IMR-90 (cell line): ENCODE measurements at regions not wholly inside any gene's neighbourhood (a gene's known extent, or its start where the extent isn't known, plus 50 kb on each side); places are given as distances from the start of the nearest gene placed in this dataset.

Source experiments
- ATAC-seq: fragments of 200-7000 bp; cut with Tn5 transposase; 2 replicates; pipeline ENCODE4 v1.9.1; 2020; ENCODE audit warnings: low read depth, mild to moderate bottlenecking, moderate library complexity
- BruUV-seq: library from RNA; stranded (reverse); fragments of 400-500 nt; replicated peaks from 2 replicates; lab custom pipeline; 2021; lab: Mats Ljungman, UMichigan
- CTCF ChIA-PET: fragments of 300-600 bp; formaldehyde crosslinking; extraction: SDS; loops from one replicate; lab custom pipeline; 2021; ENCODE audit warnings: antibody characterized with exemption; lab: Yijun Ruan, JAX
- POLR2A ChIA-PET: fragments of 300-600 bp; sonication (Branson Sonifier 250); formaldehyde crosslinking; loops from one replicate; lab custom pipeline; 2022; ENCODE audit warnings: antibody characterized with exemption; ENCODE audit not compliant: unreplicated experiment; lab: Charles Lee
- DNase-seq: peaks from one replicate; pipeline ENCODE4 v3.0.0; 2013
- H2AFZ ChIP-seq: replicated peaks from 2 replicates; pipeline ENCODE3; 2013; ENCODE audit warnings: low read length, mild to moderate bottlenecking; ENCODE audit not compliant: poor library complexity
- H2AK5ac ChIP-seq: 2 replicates; pipeline ENCODE4 v1.6.1; 2013; ENCODE audit warnings: low read depth, low read length, inconsistent platforms
- H2AK9ac ChIP-seq: replicated peaks from 2 replicates; pipeline ENCODE3; 2013; ENCODE audit warnings: mild to moderate bottlenecking, low read depth, low read length, moderate library complexity; ENCODE audit not compliant: poor library complexity
- H2BK120ac ChIP-seq: 2 replicates; pipeline ENCODE4 v1.6.1; 2013; ENCODE audit warnings: low read depth, low read length, inconsistent platforms
- H2BK15ac ChIP-seq: 3 replicates; pipeline ENCODE4 v1.6.1; 2013; ENCODE audit warnings: low read depth, low read length, inconsistent platforms
- H2BK20ac ChIP-seq: 2 replicates; pipeline ENCODE4 v1.6.1; 2013; ENCODE audit warnings: low read depth, mild to moderate bottlenecking, inconsistent platforms, low read length, moderate library complexity
- H2BK5ac ChIP-seq: 2 replicates; pipeline ENCODE4 v1.6.1; 2013; ENCODE audit warnings: mild to moderate bottlenecking, low read depth, low read length, inconsistent platforms; ENCODE audit not compliant: poor library complexity, severe bottlenecking
- H3K14ac ChIP-seq: replicated peaks from 2 replicates; pipeline ENCODE4 v1.6.1; 2013; ENCODE audit warnings: low read depth, low read length, inconsistent platforms
- H3K18ac ChIP-seq: 2 replicates; pipeline ENCODE4 v1.6.1; 2013; ENCODE audit warnings: low read depth, low read length, control low read depth
- H3K23ac ChIP-seq: 2 replicates; pipeline ENCODE4 v1.6.1; 2013; ENCODE audit warnings: low read depth, low read length, inconsistent platforms
- H3K27ac ChIP-seq: 2 replicates; pipeline ENCODE4 v1.5.1; 2013; ENCODE audit warnings: mild to moderate bottlenecking, control low read depth, low read length; ENCODE audit not compliant: insufficient read depth
- H3K27me3 ChIP-seq: 2 replicates; pipeline ENCODE4 v1.6.1; 2013; ENCODE audit warnings: low read length; ENCODE audit not compliant: control insufficient read depth, insufficient read depth
- H3K36me3 ChIP-seq: 2 replicates; pipeline ENCODE4 v1.6.1; 2013; ENCODE audit warnings: low read length, mixed read lengths; ENCODE audit not compliant: control insufficient read depth, insufficient read depth
- H3K4ac ChIP-seq: 2 replicates; pipeline ENCODE4 v1.6.1; 2013; ENCODE audit warnings: low read depth, low read length, inconsistent platforms
- H3K4me1 ChIP-seq: 2 replicates; pipeline ENCODE4 v1.6.1; 2013; ENCODE audit warnings: low read length, mixed read lengths; ENCODE audit not compliant: control insufficient read depth, insufficient read depth
- H3K4me2 ChIP-seq: 2 replicates; pipeline ENCODE4 v1.6.1; 2013; ENCODE audit warnings: low read depth, mild to moderate bottlenecking, control low read depth, low read length, moderate library complexity
- H3K4me3 ChIP-seq: 2 replicates; pipeline ENCODE4 v1.5.1; 2013; ENCODE audit warnings: low read depth, mild to moderate bottlenecking, control low read depth, low read length, moderate library complexity; ENCODE audit not compliant: insufficient read depth
- H3K56ac ChIP-seq: 2 replicates; pipeline ENCODE4 v1.6.1; 2013; ENCODE audit warnings: low read length, inconsistent platforms; ENCODE audit not compliant: insufficient read depth; ENCODE audit errors: extremely low read depth
- H3K79me1 ChIP-seq, 2 experiments: 2 replicates each; pipeline ENCODE4 v1.6.1; 2013; ENCODE audit warnings: low read length in 2 of 2, inconsistent platforms in 1 of 2, low read depth in 1 of 2
- H3K9ac ChIP-seq: 2 replicates; pipeline ENCODE4 v1.6.1; 2013; ENCODE audit warnings: low read depth, low read length, control low read depth
- H3K9me1 ChIP-seq: 2 replicates; pipeline ENCODE4 v1.6.1; 2013; ENCODE audit warnings: low read length, inconsistent platforms; ENCODE audit not compliant: insufficient read depth
- H3K9me3 ChIP-seq: 2 replicates; pipeline ENCODE4 v1.6.1; 2013; ENCODE audit warnings: low read length; ENCODE audit not compliant: control insufficient read depth, insufficient read depth
- H4K20me1 ChIP-seq: 2 replicates; pipeline ENCODE4 v1.6.1; 2013; ENCODE audit warnings: low read length, inconsistent platforms; ENCODE audit not compliant: insufficient read depth
- H4K5ac ChIP-seq: 2 replicates; pipeline ENCODE4 v1.6.1; 2013; ENCODE audit warnings: mild to moderate bottlenecking, low read depth, low read length, control low read depth
- H4K8ac ChIP-seq, 2 experiments: 2 replicates each; pipeline ENCODE4 v1.6.1; 2013; ENCODE audit warnings: low read depth in 2 of 2, low read length in 2 of 2, control low read depth in 1 of 2, inconsistent platforms in 1 of 2
- H4K91ac ChIP-seq: 2 replicates; pipeline ENCODE4 v1.6.1; 2013; ENCODE audit warnings: low read depth, low read length, inconsistent platforms; ENCODE audit not compliant: insufficient read depth
- BHLHE40 ChIP-seq: fragments of 150-350 bp; IDR thresholded peaks from 2 replicates; pipeline ENCODE4 v1.6.1; 2016; ENCODE audit warnings: mild to moderate bottlenecking, low read depth, low read length
- CEBPB ChIP-seq: IDR thresholded peaks from 2 replicates; pipeline ENCODE4 v1.6.1; 2012; ENCODE audit warnings: low read depth, low read length, improper control_type of control experiment
- RAD21 ChIP-seq: IDR thresholded peaks from 2 replicates; pipeline ENCODE4 v1.6.1; 2012; ENCODE audit warnings: low read length, improper control_type of control experiment
- WGBS, 2 experiments: methylation state at CpG; one replicate each; pipeline versions ENCODE4 v1.1.5 to v1.1.7; 2013; ENCODE audit warnings: missing lambda C conversion rate in 2 of 2; ENCODE audit not compliant: insufficient read length in 1 of 2; ENCODE audit errors: extremely low coverage in 2 of 2; 5-methylcytosine and 5-hydroxymethylcytosine counted together
- dilution Hi-C: fragments of 300-500 bp; cut with HindIII; formaldehyde crosslinking; loops from one replicate; pipeline ENCODE4 v1.14.3; 2018; ENCODE audit warnings: low sequenced_read_pairs; ENCODE audit not compliant: unreplicated experiment
- in situ Hi-C: fragments of 300-500 bp; cut with MboI; formaldehyde crosslinking; loops from 3 replicates; pipeline ENCODE4 v1.14.3; 2019; ENCODE audit warnings: low sequenced_read_pairs, inconsistent platforms, mixed read lengths
- intact Hi-C: fragments of 100-400 bp; cut with micrococcal nuclease; formaldehyde crosslinking; loops from 2 replicates; pipeline ENCODE4 v1.10.0; 2022

GRCh38 chr3:33977227-33977626, 178.8 kb downstream of the PDCD6IP start:
- Histone ChIP-seq H4K20me1 (no peaks in the 10 kb centered on the region), H3K4ac (no peak overlapping the region), H3K4me3 (no peak overlapping the region), H2BK20ac (no peak overlapping the region), H3K23ac (no peak overlapping the region), H3K79me1 (no peaks in the 10 kb centered on the region), H4K8ac (no peak overlapping the region), H3K36me3 (no peaks in the 10 kb centered on the region), H3K27me3 (no peaks in the 10 kb centered on the region), H2AK9ac (no peak overlapping the region), H3K27ac (no peak overlapping the region), H3K9me1 (no peaks in the 10 kb centered on the region), H2BK5ac (no peak overlapping the region), H4K91ac (no peak overlapping the region), H2AK5ac (no peak overlapping the region), H3K56ac (no peak overlapping the region), H3K9ac (no peak overlapping the region), H3K18ac (no peak overlapping the region), H3K9me3 (peaks cover 3% of the 10 kb centered on the region; the same call in 1 of the 2 replicates), H2BK15ac (no peak overlapping the region), H2BK120ac (no peak overlapping the region), H3K4me1 (peaks cover 2% of the 10 kb centered on the region; the same call in 1 of the 2 replicates), H3K4me2 (no peak overlapping the region), H2AFZ (no peak overlapping the region), H4K5ac (no peak overlapping the region), H3K14ac (no peak overlapping the region)
- ATAC-seq, result no peak
- no CpG with 5 or more reads among the region's 2 CpGs for WGBS, 2 experiments
- BruUV-seq, result no TSS peak
- in situ Hi-C loops, result no loop called here
- ChIA-PET CTCF (no interaction called here), POLR2A (no interaction called here)
- dilution Hi-C loops, result no loop called here
- TF ChIP-seq RAD21, result no peak
- TF ChIP-seq CEBPB, result peak; percentile 76
- no peak for TF ChIP-seq BHLHE40
- intact Hi-C loops, result no loop called here
- no peak for DNase-seq
